ENCODE measurements at regions not wholly inside any gene's neighbourhood (a gene's known extent, or its start where the extent isn't known, plus 50 kb on each side); places are given as distances from the start of the nearest gene placed in this dataset.

DNA sequence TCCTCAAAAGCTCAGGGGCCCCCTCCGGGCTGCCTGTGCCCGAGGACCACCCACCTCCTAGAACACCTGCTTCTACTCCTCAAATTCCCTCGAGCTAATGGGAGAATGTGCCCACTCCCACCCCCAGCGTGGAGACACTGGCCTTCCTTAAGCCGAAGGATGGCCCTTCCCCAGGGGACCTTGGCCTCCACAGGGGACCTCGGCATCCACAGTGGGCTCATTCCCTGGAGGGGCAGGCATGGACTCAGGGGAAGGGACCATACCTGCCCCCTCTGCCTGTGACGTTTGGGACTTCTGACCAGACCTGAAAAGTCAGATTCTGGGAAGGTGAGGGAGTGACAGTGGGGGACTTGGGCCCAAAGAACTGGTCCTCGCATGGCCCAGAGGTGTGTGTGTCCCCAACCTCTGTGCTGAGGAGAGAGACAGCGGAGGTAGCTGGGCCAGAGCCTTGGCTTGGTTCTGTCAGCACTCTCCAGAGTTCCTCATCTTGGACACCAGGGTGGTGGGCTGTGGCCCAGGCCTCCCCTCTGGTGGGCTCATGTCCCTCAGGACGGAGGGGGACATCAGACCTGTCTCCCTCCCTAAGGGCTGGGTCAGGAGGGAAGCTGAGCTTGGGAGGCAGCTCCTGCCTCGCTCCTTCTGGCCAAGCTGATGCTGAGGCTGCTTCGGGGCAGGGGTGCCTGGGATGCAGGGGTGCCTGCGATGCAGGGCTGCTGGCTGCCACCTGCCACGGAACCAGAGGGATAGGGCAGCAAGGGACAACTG lies 240.4 kb downstream of the HAUS1 start:
- TF ChIP-seq, protein P1, sequence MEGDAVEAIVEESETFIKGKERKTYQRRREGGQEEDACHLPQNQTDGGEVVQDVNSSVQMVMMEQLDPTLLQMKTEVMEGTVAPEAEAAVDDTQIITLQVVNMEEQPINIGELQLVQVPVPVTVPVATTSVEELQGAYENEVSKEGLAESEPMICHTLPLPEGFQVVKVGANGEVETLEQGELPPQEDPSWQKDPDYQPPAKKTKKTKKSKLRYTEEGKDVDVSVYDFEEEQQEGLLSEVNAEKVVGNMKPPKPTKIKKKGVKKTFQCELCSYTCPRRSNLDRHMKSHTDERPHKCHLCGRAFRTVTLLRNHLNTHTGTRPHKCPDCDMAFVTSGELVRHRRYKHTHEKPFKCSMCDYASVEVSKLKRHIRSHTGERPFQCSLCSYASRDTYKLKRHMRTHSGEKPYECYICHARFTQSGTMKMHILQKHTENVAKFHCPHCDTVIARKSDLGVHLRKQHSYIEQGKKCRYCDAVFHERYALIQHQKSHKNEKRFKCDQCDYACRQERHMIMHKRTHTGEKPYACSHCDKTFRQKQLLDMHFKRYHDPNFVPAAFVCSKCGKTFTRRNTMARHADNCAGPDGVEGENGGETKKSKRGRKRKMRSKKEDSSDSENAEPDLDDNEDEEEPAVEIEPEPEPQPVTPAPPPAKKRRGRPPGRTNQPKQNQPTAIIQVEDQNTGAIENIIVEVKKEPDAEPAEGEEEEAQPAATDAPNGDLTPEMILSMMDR (IDR thresholded peaks at IDR 0.05; ENCODE audit: poor library complexity), result no peak
- no peak for TF ChIP-seq EZH2phosphoT487 (IDR thresholded peaks at IDR 0.05; ENCODE audit: low read depth, severe bottlenecking, unreplicated experiment)

All from hepatocyte (in vitro differentiated cells).